Neuronal stem cell (in vitro differentiated cells): ENCODE measurements at regions not wholly inside any gene's neighbourhood (a gene's known extent, or its start where the extent isn't known, plus 50 kb on each side); places are given as distances from the start of the nearest gene placed in this dataset.

ENCODE experiments used
- DNase-seq: peaks from one replicate; pipeline ENCODE4 v3.0.0-alpha.2; 2013; ENCODE audit warnings: low spot score
- H2AFZ ChIP-seq: one replicate; pipeline ENCODE4 v1.6.1; 2013; ENCODE audit warnings: mild to moderate bottlenecking, low read length, inconsistent platforms
- H2AK5ac ChIP-seq: 2 replicates; pipeline ENCODE4 v1.6.1; 2013; ENCODE audit warnings: low read depth, mild to moderate bottlenecking, inconsistent platforms, low read length, moderate library complexity, mixed read lengths
- H2BK120ac ChIP-seq: 2 replicates; pipeline ENCODE4 v1.6.1; 2013; ENCODE audit warnings: low read depth, mild to moderate bottlenecking, inconsistent platforms, low read length, moderate library complexity, mixed read lengths
- H2BK12ac ChIP-seq: one replicate; pipeline ENCODE4 v1.6.1; 2013; ENCODE audit warnings: low read length, inconsistent platforms
- H2BK15ac ChIP-seq: 2 replicates; pipeline ENCODE4 v1.6.1; 2013; ENCODE audit warnings: mild to moderate bottlenecking, low read length, inconsistent platforms, mixed read lengths
- H2BK5ac ChIP-seq: one replicate; pipeline ENCODE4 v1.6.1; 2013; ENCODE audit warnings: inconsistent platforms, mild to moderate bottlenecking, low read length, moderate library complexity
- H3K14ac ChIP-seq: one replicate; pipeline ENCODE4 v1.6.1; 2013; ENCODE audit warnings: low read length, inconsistent platforms
- H3K18ac ChIP-seq: 2 replicates; pipeline ENCODE4 v1.6.1; 2013; ENCODE audit warnings: low read length, inconsistent platforms
- H3K23ac ChIP-seq: 2 replicates; pipeline ENCODE4 v1.6.1; 2013; ENCODE audit warnings: low read depth, mild to moderate bottlenecking, mixed read lengths, low read length, inconsistent platforms; ENCODE audit not compliant: poor library complexity
- H3K27ac ChIP-seq: replicated peaks from 3 replicates; pipeline ENCODE4 v1.5.1; 2013; ENCODE audit warnings: low read length, inconsistent platforms
- H3K27me3 ChIP-seq, 3 experiments: 2 replicates each; pipeline ENCODE4 v1.6.1; 2013; ENCODE audit warnings: low read length in 3 of 3, mild to moderate bottlenecking in 2 of 3, inconsistent platforms in 1 of 3, low read depth in 1 of 3, mixed read lengths in 1 of 3, moderate library complexity in 1 of 3; ENCODE audit not compliant: control insufficient read depth in 3 of 3, insufficient read depth in 3 of 3
- H3K36me3 ChIP-seq, 2 donors: replicated peaks in 1 of 2; 2 replicates each; pipeline ENCODE4 v1.6.1; 2013; ENCODE audit warnings: low read length in 2 of 2; ENCODE audit not compliant: control insufficient read depth in 2 of 2, insufficient read depth in 2 of 2
- H3K4ac ChIP-seq: 2 replicates; pipeline ENCODE4 v1.6.1; 2013; ENCODE audit warnings: inconsistent platforms, mild to moderate bottlenecking, low read length, moderate library complexity
- H3K4me1 ChIP-seq, 2 donors: 1 replicate in 1 of 2; 2 replicates in 1 of 2; pipeline ENCODE4 v1.6.1; 2013; ENCODE audit warnings: low read length in 2 of 2, low read depth in 1 of 2; ENCODE audit not compliant: control insufficient read depth in 2 of 2, insufficient read depth in 1 of 2
- H3K4me2 ChIP-seq: one replicate; pipeline ENCODE4 v1.6.1; 2013; ENCODE audit warnings: mild to moderate bottlenecking, low read length, inconsistent platforms; ENCODE audit not compliant: insufficient read depth, poor library complexity, severe bottlenecking
- H3K4me3 ChIP-seq, 2 donors: 2 replicates each; pipeline ENCODE4 v1.5.1; 2013; ENCODE audit warnings: low read length in 2 of 2, mild to moderate bottlenecking in 2 of 2, inconsistent platforms in 1 of 2, moderate library complexity in 1 of 2
- H3K79me1 ChIP-seq: one replicate; pipeline ENCODE4 v1.6.1; 2013; ENCODE audit warnings: low read depth, mild to moderate bottlenecking, inconsistent platforms, low read length, moderate library complexity
- H3K9ac ChIP-seq: one replicate; pipeline ENCODE4 v1.6.1; 2013; ENCODE audit warnings: mild to moderate bottlenecking, low read depth, low read length, inconsistent platforms; ENCODE audit not compliant: poor library complexity
- H3K9me3 ChIP-seq, 2 donors: replicated peaks in 1 of 2; 2 replicates each; pipeline versions ENCODE3 to v1.6.1; 2013; ENCODE audit warnings: low read length in 2 of 2, mild to moderate bottlenecking in 2 of 2, inconsistent platforms in 1 of 2, low read depth in 1 of 2, mixed read lengths in 1 of 2, moderate library complexity in 1 of 2; ENCODE audit not compliant: control insufficient read depth in 2 of 2, insufficient read depth in 1 of 2
- H4K8ac ChIP-seq: one replicate; pipeline ENCODE4 v1.6.1; 2013; ENCODE audit warnings: low read depth, mild to moderate bottlenecking, inconsistent platforms, low read length, moderate library complexity
- H4K91ac ChIP-seq: one replicate; pipeline ENCODE4 v1.6.1; 2013; ENCODE audit warnings: low read length, low read depth, mild to moderate bottlenecking, inconsistent platforms; ENCODE audit not compliant: poor library complexity
- WGBS, 2 donors: extraction: QIAGEN DNeasy Blood & Tissue Kit; methylation state at CpG; one replicate each; pipeline ENCODE4 v1.1.7; 2013; ENCODE audit warnings: missing lambda C conversion rate in 2 of 2, mixed read lengths in 1 of 2; ENCODE audit not compliant: insufficient read length in 2 of 2, insufficient replicate concordance in 1 of 2; ENCODE audit errors: extremely low coverage in 2 of 2; 5-methylcytosine and 5-hydroxymethylcytosine counted together

- Histone ChIP-seq H3K9ac (no peak overlapping the region), H3K27ac (no peak overlapping the region), H4K91ac (no peak overlapping the region), H2BK12ac (no peak overlapping the region), H2AFZ (no peak overlapping the region), H2BK15ac (no peak overlapping the region), H3K23ac (no peak overlapping the region), H3K14ac (peak overlapping the region; percentile 42), H3K36me3 (no peaks in the 10 kb centered on the region), H3K4ac (no peak overlapping the region), H4K8ac (no peak overlapping the region), H3K4me1 (peaks cover 0 to 2% of the 10 kb centered on the region in 2 donors), H2BK120ac (no peak overlapping the region), H3K4me2 (no peak overlapping the region), H2AK5ac (peak overlapping the region; percentile 61), H3K9me3 (no peaks in the 10 kb centered on the region), H3K18ac (no peak overlapping the region), H3K79me1 (no peaks in the 10 kb centered on the region), H3K27me3 (peaks cover 0 to 2% (median 0%) of the 10 kb centered on the region in 3 experiments), H2BK5ac (no peak overlapping the region), H3K4me3 (no peak overlapping the region)
- DNase-seq, result no peak
- no CpG with 5 or more reads among the region's 8 CpGs for WGBS, 2 donors
Measured at GRCh38 chr1:29444081-29444715, 207.9 kb downstream of the PTPRU start.

GRCh38 chr1:29441916-29442668, 205.8 kb downstream of the PTPRU start:
- H3K4me1 ChIP-seq, result peaks cover 0 to 5% of the 10 kb centered on the region in 2 donors
- H2BK5ac ChIP-seq, result no peak overlapping the region
- H4K91ac ChIP-seq, result no peak overlapping the region
- H3K27me3 ChIP-seq, result peaks cover 0 to 2% (median 0%) of the 10 kb centered on the region in 3 experiments
- WGBS, 2 donors, result no CpG with 5 or more reads among the region's 10 CpGs
- H2BK12ac ChIP-seq, result no peak overlapping the region
- no peak overlapping the region for H3K23ac ChIP-seq
- no peak overlapping the region for H3K9ac ChIP-seq
- no peak overlapping the region for H3K4ac ChIP-seq
- H3K18ac ChIP-seq, result peak overlapping the region; percentile 38
- H3K4me2 ChIP-seq, result no peak overlapping the region
- no peak for DNase-seq
- no peaks in the 10 kb centered on the region for H3K79me1 ChIP-seq
- H4K8ac ChIP-seq, result no peak overlapping the region
- no peak overlapping the region for H3K27ac ChIP-seq
- no peaks in the 10 kb centered on the region for H3K36me3 ChIP-seq
- H2AFZ ChIP-seq, result no peak overlapping the region
- H3K4me3 ChIP-seq, result no peak overlapping the region
- no peak overlapping the region for H2AK5ac ChIP-seq
- no peak overlapping the region for H2BK120ac ChIP-seq
- H3K14ac ChIP-seq, result no peak overlapping the region
- no peak overlapping the region for H2BK15ac ChIP-seq
- H3K9me3 ChIP-seq, result no peaks in the 10 kb centered on the region

GRCh38 chr1:29439615-29440014, 203.3 kb downstream of the PTPRU start:
- Histone ChIP-seq H2BK15ac (no peak overlapping the region), H3K4me1 (peaks cover 0 to 5% of the 10 kb centered on the region in 2 donors)
- DNase-seq, result no peak

GRCh38 chr1:29438991-29439390, 202.7 kb downstream of the PTPRU start:
- no peak overlapping the region for H3K14ac ChIP-seq
- H3K4me2 ChIP-seq, result no peak overlapping the region
- H3K23ac ChIP-seq, result no peak overlapping the region
- H3K27me3 ChIP-seq, result peaks cover 0 to 2% (median 0%) of the 10 kb centered on the region in 3 experiments
- no peak overlapping the region for H3K27ac ChIP-seq
- H4K8ac ChIP-seq, result no peak overlapping the region
- H2AFZ ChIP-seq, result no peak overlapping the region
- no peak overlapping the region for H3K9ac ChIP-seq
- H3K4me3 ChIP-seq, result no peak overlapping the region
- no peak overlapping the region for H3K18ac ChIP-seq
- H2BK15ac ChIP-seq, result no peak overlapping the region
- no peak overlapping the region for H4K91ac ChIP-seq
- H3K9me3 ChIP-seq, result no peaks in the 10 kb centered on the region
- H2BK12ac ChIP-seq, result no peak overlapping the region
- H3K4me1 ChIP-seq, result peaks cover 0 to 5% of the 10 kb centered on the region in 2 donors
- no peak overlapping the region for H2BK120ac ChIP-seq
- H2BK5ac ChIP-seq, result no peak overlapping the region
- DNase-seq, result no peak
- no peaks in the 10 kb centered on the region for H3K36me3 ChIP-seq
- no peak overlapping the region for H2AK5ac ChIP-seq
- no peaks in the 10 kb centered on the region for H3K79me1 ChIP-seq
- H3K4ac ChIP-seq, result no peak overlapping the region
- no CpG with 5 or more reads among the region's 10 CpGs for WGBS, 2 donors

More at GRCh38 chr1:29439615-29440014, 203.3 kb downstream of the PTPRU start:
- Histone ChIP-seq H3K79me1 (no peaks in the 10 kb centered on the region), H2AK5ac (no peak overlapping the region), H3K14ac (no peak overlapping the region), H2AFZ (no peak overlapping the region), H3K23ac (no peak overlapping the region), H3K4me3 (no peak overlapping the region), H3K36me3 (no peaks in the 10 kb centered on the region), H3K9me3 (no peaks in the 10 kb centered on the region), H3K18ac (peak overlapping the region; percentile 18), H3K4ac (no peak overlapping the region), H4K91ac (no peak overlapping the region), H2BK120ac (no peak overlapping the region), H3K9ac (no peak overlapping the region), H2BK5ac (no peak overlapping the region), H3K27me3 (peaks cover 0 to 2% (median 0%) of the 10 kb centered on the region in 3 experiments), H3K4me2 (no peak overlapping the region), H4K8ac (no peak overlapping the region), H3K27ac (no peak overlapping the region), H2BK12ac (no peak overlapping the region)
- WGBS, 2 donors, result no CpG with 5 or more reads among the region's 7 CpGs
